Urinary bladder (tissue), 3 donors: ENCODE measurements at regions not wholly inside any gene's neighbourhood (a gene's known extent, or its start where the extent isn't known, plus 50 kb on each side); places are given as distances from the start of the nearest gene placed in this dataset.

Experiments
- DNase-seq: peaks from one replicate; pipeline ENCODE4 v3.0.0-alpha.2; 2015; ENCODE audit errors: extremely low spot score
- H3K27ac ChIP-seq: one replicate; pipeline ENCODE4 v1.5.1; 2013; ENCODE audit warnings: low read depth, mild to moderate bottlenecking, moderate library complexity
- H3K36me3 ChIP-seq: one replicate; pipeline ENCODE4 v1.6.1; 2013; ENCODE audit warnings: mild to moderate bottlenecking, moderate library complexity; ENCODE audit not compliant: insufficient read depth
- H3K4me1 ChIP-seq: one replicate; pipeline ENCODE4 v1.6.1; 2013; ENCODE audit warnings: mild to moderate bottlenecking, moderate library complexity; ENCODE audit not compliant: insufficient read depth
- H3K4me3 ChIP-seq: one replicate; pipeline ENCODE4 v1.5.1; 2013; ENCODE audit warnings: low read depth, low read length
- WGBS: extraction: QIAGEN DNeasy Blood & Tissue Kit; methylation state at CpG from one replicate; pipeline ENCODE4 v1.1.7; 2013; 5-methylcytosine and 5-hydroxymethylcytosine counted together
- donor health status: healthy with polysubstance abuse.
- donor health status: healthy.

GRCh38 chr7:54326592-54327167 lies 215.5 kb upstream of the VSTM2A start:
- H3K4me3 ChIP-seq, result no peak overlapping the region
- no peaks in the 10 kb centered on the region for H3K36me3 ChIP-seq
- no peaks in the 10 kb centered on the region for H3K4me1 ChIP-seq
- no peak overlapping the region for H3K27ac ChIP-seq
- WGBS, result 57% methylated on average over 3 of the region's 3 CpGs
- no peak for DNase-seq

- H3K36me3 ChIP-seq, result no peaks in the 10 kb centered on the region
- no peaks in the 10 kb centered on the region for H3K4me1 ChIP-seq
- H3K27ac ChIP-seq, result no peak overlapping the region
- no peak overlapping the region for H3K4me3 ChIP-seq
- DNase-seq, result no peak
- 61% methylated on average over 4 of the region's 4 CpGs for WGBS
Observed at GRCh38 chr7:54330216-54330800, 211.9 kb upstream of the VSTM2A start.

DNA sequence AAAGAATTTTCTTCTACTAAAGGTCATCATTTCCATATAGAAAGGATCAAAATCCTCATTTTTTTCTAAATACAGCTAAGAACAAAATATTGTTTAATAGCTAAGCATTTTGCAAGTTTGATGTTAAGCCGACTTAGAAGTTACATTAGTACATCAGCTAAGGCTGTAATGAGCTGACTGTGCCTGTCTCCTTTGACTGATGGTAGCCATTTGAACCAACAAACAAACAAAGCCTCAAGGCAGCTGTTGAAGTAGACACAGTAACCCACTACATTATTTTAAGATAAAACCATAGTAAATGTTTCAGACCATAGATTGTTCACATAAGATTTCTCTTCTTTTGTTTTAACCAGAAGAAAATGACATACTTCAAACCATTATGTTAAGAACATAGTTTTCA lies 210.9 kb upstream of the VSTM2A start:
- Histone ChIP-seq H3K36me3 (no peaks in the 10 kb centered on the region), H3K4me1 (no peaks in the 10 kb centered on the region), H3K27ac (no peak overlapping the region), H3K4me3 (no peak overlapping the region)
- no peak for DNase-seq
- 77% methylated on average over 1 of the region's 1 CpG for WGBS

GRCh38 chr7:54332301-54332700 lies 209.9 kb upstream of the VSTM2A start:
- Histone ChIP-seq H3K27ac (no peak overlapping the region), H3K4me1 (no peaks in the 10 kb centered on the region), H3K4me3 (no peak overlapping the region), H3K36me3 (no peaks in the 10 kb centered on the region)
- DNase-seq, result no peak
- 76% methylated on average over 2 of the region's 2 CpGs for WGBS

GRCh38 chr7:54333952-54334351 lies 208.2 kb upstream of the VSTM2A start:
- no peaks in the 10 kb centered on the region for H3K36me3 ChIP-seq
- DNase-seq, result no peak
- WGBS, result 97% methylated on average over 1 of the region's 1 CpG
- H3K4me3 ChIP-seq, result no peak overlapping the region
- no peaks in the 10 kb centered on the region for H3K4me1 ChIP-seq
- no peak overlapping the region for H3K27ac ChIP-seq

- no peak for DNase-seq
- Histone ChIP-seq H3K36me3 (no peaks in the 10 kb centered on the region), H3K4me1 (no peaks in the 10 kb centered on the region), H3K27ac (no peak overlapping the region), H3K4me3 (no peak overlapping the region)
- WGBS, result 73% methylated on average over 2 of the region's 2 CpGs
Observed at GRCh38 chr7:54336800-54337199, 205.4 kb upstream of the VSTM2A start.

- WGBS, result 62% methylated on average over 2 of the region's 2 CpGs
- peak overlapping the region; percentile 10 for H3K27ac ChIP-seq
- no peaks in the 10 kb centered on the region for H3K36me3 ChIP-seq
- no peak overlapping the region for H3K4me3 ChIP-seq
- H3K4me1 ChIP-seq, result no peaks in the 10 kb centered on the region
- no peak for DNase-seq
Observed at GRCh38 chr7:54337466-54337865, 204.7 kb upstream of the VSTM2A start.

DNA sequence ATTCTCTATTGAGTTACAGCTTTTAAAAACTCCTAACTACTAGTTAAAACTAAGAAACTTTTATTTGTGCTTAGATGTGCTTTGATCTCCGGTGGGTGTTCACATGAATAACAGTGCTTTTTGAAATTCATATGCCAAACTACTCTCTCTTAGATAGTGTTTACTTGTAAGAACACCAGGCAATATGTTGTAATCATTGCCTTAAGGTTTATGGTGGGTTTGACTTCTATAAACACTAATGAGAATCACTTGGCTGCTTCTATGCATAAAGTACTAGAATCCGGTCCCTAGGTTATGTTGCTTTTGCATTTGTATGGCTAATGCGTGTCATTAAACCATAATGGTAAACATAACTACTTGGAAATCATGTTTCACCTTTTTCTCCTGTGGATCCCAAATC lies 203.9 kb upstream of the VSTM2A start:
- H3K27ac ChIP-seq, result no peak overlapping the region
- H3K4me1 ChIP-seq, result no peaks in the 10 kb centered on the region
- 63% methylated on average over 3 of the region's 3 CpGs for WGBS
- no peak overlapping the region for H3K4me3 ChIP-seq
- no peak for DNase-seq
- H3K36me3 ChIP-seq, result no peaks in the 10 kb centered on the region

GRCh38 chr7:54339073-54339472 lies 203.1 kb upstream of the VSTM2A start:
- no peaks in the 10 kb centered on the region for H3K36me3 ChIP-seq
- H3K4me1 ChIP-seq, result no peaks in the 10 kb centered on the region
- H3K4me3 ChIP-seq, result no peak overlapping the region
- DNase-seq, result no peak
- no peak overlapping the region for H3K27ac ChIP-seq
- WGBS, result 38% methylated on average over 4 of the region's 4 CpGs

- no peak overlapping the region for H3K27ac ChIP-seq
- no peaks in the 10 kb centered on the region for H3K4me1 ChIP-seq
- no peaks in the 10 kb centered on the region for H3K36me3 ChIP-seq
- no peak for DNase-seq
- H3K4me3 ChIP-seq, result no peak overlapping the region
Observed at GRCh38 chr7:54342458-54342857, 199.7 kb upstream of the VSTM2A start.

DNA sequence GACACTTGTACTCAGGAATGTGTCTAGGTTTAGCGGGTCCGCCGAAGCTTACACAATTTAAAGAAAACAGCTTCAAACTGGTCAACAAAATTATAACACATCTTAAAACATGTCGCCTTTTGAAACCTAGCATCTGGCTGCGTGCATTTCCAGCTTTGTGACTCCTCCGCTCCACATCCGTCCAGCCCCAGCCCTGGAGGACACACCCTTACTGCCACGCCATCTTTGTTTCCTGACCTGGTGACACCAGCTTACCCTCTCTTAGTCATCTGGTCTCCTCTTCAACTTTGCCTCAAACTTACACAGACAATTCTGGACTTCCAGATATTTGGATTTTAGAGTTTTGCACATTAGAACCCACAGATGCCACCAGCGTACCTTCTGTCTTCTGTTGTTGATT lies 198.7 kb upstream of the VSTM2A start:
- no peak for DNase-seq
- WGBS, result 90% methylated on average over 9 of the region's 9 CpGs
- Histone ChIP-seq H3K4me1 (no peaks in the 10 kb centered on the region), H3K36me3 (no peaks in the 10 kb centered on the region), H3K4me3 (no peak overlapping the region), H3K27ac (no peak overlapping the region)

- 70% methylated on average over 1 of the region's 1 CpG for whole genome bisulfite sequencing
Observed at GRCh38 chr7:54345746-54346145, 196.4 kb upstream of the VSTM2A start.

DNA sequence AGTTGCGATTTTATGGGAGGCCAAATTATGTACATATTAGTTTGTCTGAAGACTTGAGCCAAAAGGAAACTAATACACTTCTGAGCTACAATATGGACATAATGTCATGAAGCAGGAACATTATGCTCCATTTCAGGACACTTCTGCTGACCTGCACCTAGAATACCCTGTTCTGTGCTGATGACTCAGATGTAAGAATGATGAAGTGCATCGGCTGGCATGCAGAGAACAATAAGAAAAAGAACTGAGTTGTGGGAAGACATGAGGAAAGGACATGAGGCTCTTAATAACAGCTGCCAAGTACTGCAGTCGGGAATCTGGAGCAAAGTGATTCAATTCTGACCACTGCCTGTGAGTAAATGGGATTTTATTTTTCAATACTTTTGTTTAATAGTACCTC lies 192.9 kb upstream of the VSTM2A start:
- no peak overlapping the region for H3K27ac ChIP-seq
- H3K36me3 ChIP-seq, result no peaks in the 10 kb centered on the region
- DNase-seq, result no peak
- H3K4me1 ChIP-seq, result no peaks in the 10 kb centered on the region
- WGBS, result 67% methylated on average over 3 of the region's 3 CpGs
- no peak overlapping the region for H3K4me3 ChIP-seq

More at GRCh38 chr7:54345746-54346145, 196.4 kb upstream of the VSTM2A start:
- H3K27ac ChIP-seq, result no peak overlapping the region
- DNase-seq, result no peak
- no peaks in the 10 kb centered on the region for H3K36me3 ChIP-seq
- no peak overlapping the region for H3K4me3 ChIP-seq
- H3K4me1 ChIP-seq, result no peaks in the 10 kb centered on the region

GRCh38 chr7:54354436-54354835 lies 187.7 kb upstream of the VSTM2A start:
- H3K4me1 ChIP-seq, result no peaks in the 10 kb centered on the region
- no peak for DNase-seq
- WGBS, result 69% methylated on average over 8 of the region's 8 CpGs

GRCh38 chr7:54355842-54356241 lies 186.3 kb upstream of the VSTM2A start:
- H3K4me3 ChIP-seq, result no peak overlapping the region
- H3K4me1 ChIP-seq, result no peaks in the 10 kb centered on the region
- DNase-seq, result no peak
- whole genome bisulfite sequencing, result 87% methylated on average over 1 of the region's 1 CpG
- H3K27ac ChIP-seq, result no peak overlapping the region
- H3K36me3 ChIP-seq, result no peaks in the 10 kb centered on the region

More at GRCh38 chr7:54354436-54354835, 187.7 kb upstream of the VSTM2A start:
- H3K4me3 ChIP-seq, result no peak overlapping the region
- no peak overlapping the region for H3K27ac ChIP-seq
- H3K36me3 ChIP-seq, result no peaks in the 10 kb centered on the region
